ENCODE measurements at regions not wholly inside any gene's neighbourhood (a gene's known extent, or its start where the extent isn't known, plus 50 kb on each side); places are given as distances from the start of the nearest gene placed in this dataset.
A peak's percentile ranks its signal among the peaks of the same experiment; 100 is the strongest.

- H3K4me3 ChIP-seq = no peak overlapping the region
- H3K27me3 ChIP-seq (ENCODE audit: low read depth) = peaks cover 8% of the 10 kb centered on the region
- no peak for TF ChIP-seq CTCF (IDR thresholded peaks at IDR 0.05; ENCODE audit: borderline replicate concordance)
- H3K36me3 ChIP-seq = no peaks in the 10 kb centered on the region
- H3K27ac ChIP-seq (replicated peaks) = no peak overlapping the region
- H3K4me1 ChIP-seq = no peaks in the 10 kb centered on the region
- H3K9me3 ChIP-seq (replicated peaks) = no peaks in the 10 kb centered on the region
- no peak for DNase-seq
- intact Hi-C loops (cut with micrococcal nuclease) = no loop called here
These were observed 117.3 kb upstream of the CAND1 start for GRCh38 chr12:67151886-67152285.

GRCh38 chr12:67152451-67152850 is 116.7 kb upstream of the CAND1 start:
- Histone ChIP-seq H3K27ac (replicated peaks) (no peak overlapping the region), H3K27me3 (ENCODE audit: low read depth) (peaks cover 8% of the 10 kb centered on the region), H3K9me3 (replicated peaks) (no peaks in the 10 kb centered on the region), H3K36me3 (no peaks in the 10 kb centered on the region), H3K4me1 (no peaks in the 10 kb centered on the region), H3K4me3 (no peak overlapping the region)
- TF ChIP-seq CTCF (IDR thresholded peaks at IDR 0.05; ENCODE audit: borderline replicate concordance) = no peak
- DNase-seq = no peak
- intact Hi-C loops (cut with micrococcal nuclease) = no loop called here

DNA sequence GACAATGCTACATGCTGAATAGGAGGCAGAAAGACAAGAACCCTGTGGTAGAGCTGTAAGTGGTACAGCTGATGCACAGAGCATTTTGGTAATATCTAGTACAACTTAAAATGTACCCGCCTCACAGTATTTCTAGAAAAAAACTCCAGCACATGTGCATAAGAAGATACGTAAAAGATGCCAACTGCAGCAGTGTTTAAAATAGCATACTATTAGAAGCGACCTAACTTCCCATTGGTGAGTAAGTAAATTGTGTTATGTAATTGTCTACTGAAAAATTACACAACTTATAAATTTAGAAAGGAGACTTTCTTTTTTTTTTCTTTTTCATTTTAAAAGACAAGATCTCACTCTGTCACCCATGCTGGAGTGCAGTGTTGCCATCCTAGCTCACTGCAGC is 114.3 kb upstream of the CAND1 start:
- Histone ChIP-seq H3K27ac (replicated peaks) (no peak overlapping the region), H3K36me3 (no peaks in the 10 kb centered on the region), H3K4me3 (no peak overlapping the region), H3K9me3 (replicated peaks) (no peaks in the 10 kb centered on the region), H3K27me3 (ENCODE audit: low read depth) (peaks cover 8% of the 10 kb centered on the region), H3K4me1 (no peaks in the 10 kb centered on the region)
- TF ChIP-seq CTCF (IDR thresholded peaks at IDR 0.05; ENCODE audit: borderline replicate concordance) = no peak
- no peak for DNase-seq
- intact Hi-C loops (cut with micrococcal nuclease) = no loop called here

- Histone ChIP-seq H3K27ac (replicated peaks) (no peak overlapping the region), H3K4me3 (no peak overlapping the region), H3K27me3 (ENCODE audit: low read depth) (peaks cover 8% of the 10 kb centered on the region), H3K36me3 (no peaks in the 10 kb centered on the region), H3K4me1 (no peaks in the 10 kb centered on the region), H3K9me3 (replicated peaks) (no peaks in the 10 kb centered on the region)
- DNase-seq = no peak
- intact Hi-C loops (cut with micrococcal nuclease) = no loop called here
- no peak for TF ChIP-seq CTCF (IDR thresholded peaks at IDR 0.05; ENCODE audit: borderline replicate concordance)
These were observed 113.3 kb upstream of the CAND1 start for GRCh38 chr12:67155863-67156262.

- Histone ChIP-seq H3K36me3 (no peaks in the 10 kb centered on the region), H3K27ac (replicated peaks) (no peak overlapping the region), H3K9me3 (replicated peaks) (no peaks in the 10 kb centered on the region), H3K27me3 (ENCODE audit: low read depth) (no peaks in the 10 kb centered on the region), H3K4me1 (no peaks in the 10 kb centered on the region), H3K4me3 (no peak overlapping the region)
- intact Hi-C loops (cut with micrococcal nuclease) = no loop called here
- TF ChIP-seq CTCF (IDR thresholded peaks at IDR 0.05; ENCODE audit: borderline replicate concordance) = peak; percentile 60
- no peak for DNase-seq
These were observed 107.7 kb upstream of the CAND1 start for GRCh38 chr12:67161322-67161918.

All from left ventricle myocardium inferior (tissue), 1 donor.